Keratinocyte (primary cell): ENCODE measurements at regions not wholly inside any gene's neighbourhood (a gene's known extent, or its start where the extent isn't known, plus 50 kb on each side); places are given as distances from the start of the nearest gene placed in this dataset.

Source experiments
- DNase-seq: peaks from one replicate; pipeline ENCODE4 v3.0.0-alpha.2; 2011; ENCODE audit warnings: low read depth, missing footprints, low spot score
- FAIRE-seq: peaks from 2 replicates; lab custom pipeline; 2011; peaks lifted over from hg19 to GRCh38; lab: Jason Lieb, UNC
- H2AFZ ChIP-seq: 2 replicates; pipeline ENCODE4 v1.6.0; 2012; ENCODE audit warnings: low read length, control low read depth, inconsistent platforms; ENCODE audit not compliant: control insufficient read depth
- H3K27ac ChIP-seq: 2 replicates; pipeline ENCODE4 v1.5.1; 2011; ENCODE audit warnings: low read length; ENCODE audit not compliant: control insufficient read depth, insufficient read depth
- H3K27me3 ChIP-seq: 3 replicates; pipeline ENCODE4 v1.6.0; 2011; ENCODE audit warnings: low read length; ENCODE audit not compliant: control insufficient read depth, insufficient read depth; ENCODE audit errors: extremely low read depth
- H3K36me3 ChIP-seq, 2 experiments: 2 replicates in 1 of 2; 3 replicates in 1 of 2; pipeline ENCODE4 v1.5.1; 2011; ENCODE audit warnings: low read length in 2 of 2, mild to moderate bottlenecking in 1 of 2; ENCODE audit not compliant: control insufficient read depth in 2 of 2, insufficient read depth in 2 of 2; ENCODE audit errors: extremely low read depth in 1 of 2
- H3K4me1 ChIP-seq: 3 replicates; pipeline ENCODE4 v1.5.1; 2011; ENCODE audit warnings: low read length; ENCODE audit not compliant: control insufficient read depth, insufficient read depth; ENCODE audit errors: extremely low read depth
- H3K4me2 ChIP-seq: 3 replicates; pipeline ENCODE4 v1.6.0; 2011; ENCODE audit warnings: low read depth, low read length; ENCODE audit not compliant: control insufficient read depth, insufficient read depth; ENCODE audit errors: extremely low read depth
- H3K4me3 ChIP-seq, 3 experiments: fragments of 200-600 bp in 1 of 3; sonication (generic) in 1 of 3; 2 replicates in 2 of 3; 3 replicates in 1 of 3; pipeline ENCODE4 v1.5.1; 2011 to 2016; ENCODE audit warnings: low read length in 3 of 3, mild to moderate bottlenecking in 3 of 3, control low read depth in 2 of 3, inconsistent platforms in 1 of 3, low read depth in 1 of 3, mixed read lengths in 1 of 3, mixed run types in 1 of 3, moderate library complexity in 1 of 3; ENCODE audit not compliant: control insufficient read depth in 2 of 3, insufficient read depth in 2 of 3; ENCODE audit errors: extremely low read depth in 1 of 3
- H3K79me2 ChIP-seq: 2 replicates; pipeline ENCODE4 v1.6.0; 2012; ENCODE audit warnings: low read length; ENCODE audit not compliant: control insufficient read depth, insufficient read depth
- H3K9ac ChIP-seq: 3 replicates; pipeline ENCODE4 v1.6.0; 2011; ENCODE audit warnings: low read length; ENCODE audit not compliant: control insufficient read depth, insufficient read depth; ENCODE audit errors: extremely low read depth
- H3K9me1 ChIP-seq: 3 replicates; pipeline ENCODE4 v1.6.0; 2011; ENCODE audit warnings: low read length; ENCODE audit not compliant: control insufficient read depth, insufficient read depth; ENCODE audit errors: extremely low read depth
- H3K9me3 ChIP-seq: 2 replicates; pipeline ENCODE4 v1.5.1; 2012; ENCODE audit warnings: low read depth, low read length; ENCODE audit not compliant: control insufficient read depth
- H4K20me1 ChIP-seq: 3 replicates; pipeline ENCODE4 v1.6.0; 2011; ENCODE audit warnings: low read length; ENCODE audit not compliant: control insufficient read depth, insufficient read depth; ENCODE audit errors: extremely low read depth
- EZH2 ChIP-seq: IDR thresholded peaks from one replicate; pipeline ENCODE4 v1.6.1; 2012; ENCODE audit warnings: inconsistent platforms, mild to moderate bottlenecking, low read length, moderate library complexity
- dilution Hi-C: fragments of 300-500 bp; cut with MboI; formaldehyde crosslinking; loops from one replicate; pipeline ENCODE4 v1.7.0; 2020; ENCODE audit warnings: low sequenced_read_pairs; ENCODE audit not compliant: extremely low pct_ligation_motif_present
- TF ChIP-seq, protein P1 (sequence below), 3 experiments: IDR thresholded peaks in 1 of 3; conservative IDR thresholded peaks in 1 of 3; optimal IDR thresholded peaks in 1 of 3; 2 replicates in 2 of 3; 3 replicates in 1 of 3; pipeline versions ENCODE3 to v1.5.1; 2011; ENCODE audit warnings: low read length in 3 of 3, mild to moderate bottlenecking in 3 of 3, moderate library complexity in 2 of 3, control low read depth in 1 of 3, inconsistent platforms in 1 of 3; ENCODE audit not compliant: insufficient read depth in 2 of 3; ENCODE audit errors: extremely low read depth in 1 of 3

DNA sequence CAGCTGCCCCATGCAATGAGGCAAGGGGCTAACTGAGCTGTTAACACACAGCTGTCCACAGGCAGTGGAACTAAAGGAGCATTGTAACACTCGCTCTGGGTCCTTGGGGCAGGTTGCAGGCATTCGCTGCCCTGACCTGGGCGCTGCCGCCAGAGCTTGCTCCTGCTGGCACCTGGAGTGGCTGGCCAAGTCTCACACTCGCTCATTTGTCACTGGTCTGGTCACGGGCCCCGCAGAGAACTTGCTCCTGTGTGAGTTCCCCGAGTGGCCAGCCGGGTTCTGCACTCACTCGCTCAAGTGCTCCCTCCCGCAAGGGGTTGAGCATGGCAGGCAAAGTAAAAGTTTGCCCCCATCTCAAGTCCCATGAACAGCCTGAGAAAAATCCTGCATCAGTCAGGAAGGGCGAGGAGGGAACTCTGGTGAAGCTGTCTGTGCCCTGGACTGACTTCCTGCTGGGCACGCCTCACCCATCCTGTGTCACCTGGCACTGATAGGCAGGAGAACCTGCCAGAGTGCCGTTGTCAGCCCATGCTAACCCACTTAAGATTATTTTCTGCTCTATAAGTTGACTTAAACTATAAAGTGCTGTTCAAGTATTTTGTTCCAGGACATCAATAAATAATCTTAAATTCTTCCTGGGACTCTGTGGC is 934.8 kb upstream of the GYPC start:
- DNase-seq, result no peak
- TF ChIP-seq, protein P1, sequence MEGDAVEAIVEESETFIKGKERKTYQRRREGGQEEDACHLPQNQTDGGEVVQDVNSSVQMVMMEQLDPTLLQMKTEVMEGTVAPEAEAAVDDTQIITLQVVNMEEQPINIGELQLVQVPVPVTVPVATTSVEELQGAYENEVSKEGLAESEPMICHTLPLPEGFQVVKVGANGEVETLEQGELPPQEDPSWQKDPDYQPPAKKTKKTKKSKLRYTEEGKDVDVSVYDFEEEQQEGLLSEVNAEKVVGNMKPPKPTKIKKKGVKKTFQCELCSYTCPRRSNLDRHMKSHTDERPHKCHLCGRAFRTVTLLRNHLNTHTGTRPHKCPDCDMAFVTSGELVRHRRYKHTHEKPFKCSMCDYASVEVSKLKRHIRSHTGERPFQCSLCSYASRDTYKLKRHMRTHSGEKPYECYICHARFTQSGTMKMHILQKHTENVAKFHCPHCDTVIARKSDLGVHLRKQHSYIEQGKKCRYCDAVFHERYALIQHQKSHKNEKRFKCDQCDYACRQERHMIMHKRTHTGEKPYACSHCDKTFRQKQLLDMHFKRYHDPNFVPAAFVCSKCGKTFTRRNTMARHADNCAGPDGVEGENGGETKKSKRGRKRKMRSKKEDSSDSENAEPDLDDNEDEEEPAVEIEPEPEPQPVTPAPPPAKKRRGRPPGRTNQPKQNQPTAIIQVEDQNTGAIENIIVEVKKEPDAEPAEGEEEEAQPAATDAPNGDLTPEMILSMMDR (optimal IDR thresholded peaks at IDR 0.05 in 1 of 3, IDR thresholded peaks at IDR 0.05 in 1 of 3, conservative IDR thresholded peaks at IDR 0.05 in 1 of 3; ENCODE audit: extremely low read depth in 1 of 3, insufficient read depth in 2 of 3, low read length in 3 of 3), result no peak
- TF ChIP-seq EZH2, result no peak
- H4K20me1 ChIP-seq, result no peaks in the 10 kb centered on the region
- H3K9me3 ChIP-seq, result peaks cover 4% of the 10 kb centered on the region
- FAIRE-seq, result no peak
- H3K4me1 ChIP-seq, result no peaks in the 10 kb centered on the region
- no peak overlapping the region for H3K4me3 ChIP-seq
- no peaks in the 10 kb centered on the region for H3K27me3 ChIP-seq
- no peaks in the 10 kb centered on the region for H3K9me1 ChIP-seq
- no peaks in the 10 kb centered on the region for H3K79me2 ChIP-seq
- H3K27ac ChIP-seq, result no peak overlapping the region
- no peak overlapping the region for H2AFZ ChIP-seq
- dilution Hi-C loops, result no loop called here
- no peak overlapping the region for H3K9ac ChIP-seq
- no peaks in the 10 kb centered on the region for H3K36me3 ChIP-seq
- no peak overlapping the region for H3K4me2 ChIP-seq

DNA sequence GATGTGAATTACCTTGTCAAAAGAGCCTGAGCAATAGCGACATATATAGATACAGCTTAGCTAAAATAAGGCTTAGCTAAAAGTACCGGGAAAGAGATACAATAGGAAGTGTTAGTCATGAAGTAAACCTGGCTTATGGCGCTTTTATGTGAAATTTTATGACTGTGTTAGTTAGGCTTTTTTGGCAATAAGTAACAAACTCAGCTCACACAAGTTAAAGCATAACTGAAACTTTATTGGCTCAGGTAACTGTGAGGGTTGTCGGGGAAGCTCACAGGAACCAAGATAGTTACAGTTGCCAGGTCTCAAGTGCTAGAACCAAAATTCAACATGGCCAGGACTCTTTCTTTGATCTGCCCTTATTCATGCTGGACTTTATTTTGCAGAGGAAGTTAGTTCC is 925.0 kb upstream of the GYPC start:
- no peaks in the 10 kb centered on the region for H3K36me3 ChIP-seq
- FAIRE-seq (no peak), DNase-seq (no peak)
- dilution Hi-C loops, result no loop called here
- H3K27ac ChIP-seq, result no peak overlapping the region
- H3K9ac ChIP-seq, result no peak overlapping the region
- no peaks in the 10 kb centered on the region for H4K20me1 ChIP-seq
- no peak overlapping the region for H3K4me3 ChIP-seq
- H3K27me3 ChIP-seq, result no peaks in the 10 kb centered on the region
- TF ChIP-seq EZH2, result no peak
- TF ChIP-seq, protein P1 (optimal IDR thresholded peaks at IDR 0.05 in 1 of 3, IDR thresholded peaks at IDR 0.05 in 1 of 3, conservative IDR thresholded peaks at IDR 0.05 in 1 of 3; ENCODE audit: extremely low read depth in 1 of 3, insufficient read depth in 2 of 3, low read length in 3 of 3), result no peak
- H3K9me1 ChIP-seq, result no peaks in the 10 kb centered on the region
- H3K9me3 ChIP-seq, result peaks cover 4% of the 10 kb centered on the region
- no peak overlapping the region for H3K4me2 ChIP-seq
- H3K4me1 ChIP-seq, result no peaks in the 10 kb centered on the region
- no peaks in the 10 kb centered on the region for H3K79me2 ChIP-seq
- H2AFZ ChIP-seq, result no peak overlapping the region
